ENCODE measurements at regions not wholly inside any gene's neighbourhood (a gene's known extent, or its start where the extent isn't known, plus 50 kb on each side); places are given as distances from the start of the nearest gene placed in this dataset.

DNA sequence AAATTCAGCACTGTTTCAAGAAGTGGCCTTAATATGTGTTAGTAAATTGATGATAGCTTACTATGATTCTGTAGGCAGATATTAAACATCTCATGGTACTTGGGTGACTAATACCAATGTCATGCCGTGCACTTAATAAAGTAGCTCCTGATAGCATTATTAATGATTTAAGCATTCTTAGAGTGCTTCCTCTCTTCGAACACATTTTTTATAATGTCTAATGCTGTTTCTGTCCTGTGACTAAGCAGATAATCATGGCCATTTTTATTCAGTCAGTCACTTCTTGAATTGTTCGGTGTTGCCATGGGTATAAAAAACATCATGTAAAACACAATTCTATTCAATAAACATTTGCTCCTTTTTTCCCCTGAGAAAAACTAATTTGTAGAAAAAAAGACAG, 804.6 kb upstream of the ADGRL4 start:
- peak overlapping the region; percentile 29 for H3K27ac ChIP-seq (ENCODE audit: low read depth, low read length, severe bottlenecking)
- H3K4me3 ChIP-seq (ENCODE audit: extremely low read depth, insufficient read depth, low read length, poor library complexity, severe bottlenecking) = no peak overlapping the region
- WGBS, 2 experiments (ENCODE audit: insufficient coverage in 2 of 2) = 100% methylated on average over 1 of the region's 3 CpGs; no CpG with 5 or more reads in 1 of the 2 experiments
- H3K9me3 ChIP-seq (ENCODE audit: control insufficient read depth, low read length) = no peaks in the 10 kb centered on the region
- no peaks in the 10 kb centered on the region for H3K36me3 ChIP-seq (ENCODE audit: control insufficient read depth, insufficient read depth, low read length)
- no peaks in the 10 kb centered on the region for H3K4me1 ChIP-seq (ENCODE audit: control insufficient read depth, insufficient read depth, low read length, poor library complexity, severe bottlenecking)

GRCh38 chr1:79808816-79809475, 802.4 kb upstream of the ADGRL4 start:
- Histone ChIP-seq H3K4me1 (ENCODE audit: control insufficient read depth, insufficient read depth, low read length, poor library complexity, severe bottlenecking) (no peaks in the 10 kb centered on the region), H3K27ac (ENCODE audit: low read depth, low read length, severe bottlenecking) (no peak overlapping the region), H3K36me3 (ENCODE audit: control insufficient read depth, insufficient read depth, low read length) (no peaks in the 10 kb centered on the region), H3K4me3 (ENCODE audit: extremely low read depth, insufficient read depth, low read length, poor library complexity, severe bottlenecking) (no peak overlapping the region), H3K9me3 (ENCODE audit: control insufficient read depth, low read length) (no peaks in the 10 kb centered on the region)
- WGBS, 2 experiments (ENCODE audit: insufficient coverage in 2 of 2) = 88% methylated on average over 1 of the region's 3 CpGs; no CpG with 5 or more reads in 1 of the 2 experiments

- WGBS, 2 experiments (ENCODE audit: insufficient coverage in 2 of 2) = 100% methylated on average over 1 of the region's 2 CpGs
- H3K4me3 ChIP-seq (ENCODE audit: extremely low read depth, insufficient read depth, low read length, poor library complexity, severe bottlenecking) = no peak overlapping the region
Observed at GRCh38 chr1:79807816-79808215, 801.3 kb upstream of the ADGRL4 start.

DNA sequence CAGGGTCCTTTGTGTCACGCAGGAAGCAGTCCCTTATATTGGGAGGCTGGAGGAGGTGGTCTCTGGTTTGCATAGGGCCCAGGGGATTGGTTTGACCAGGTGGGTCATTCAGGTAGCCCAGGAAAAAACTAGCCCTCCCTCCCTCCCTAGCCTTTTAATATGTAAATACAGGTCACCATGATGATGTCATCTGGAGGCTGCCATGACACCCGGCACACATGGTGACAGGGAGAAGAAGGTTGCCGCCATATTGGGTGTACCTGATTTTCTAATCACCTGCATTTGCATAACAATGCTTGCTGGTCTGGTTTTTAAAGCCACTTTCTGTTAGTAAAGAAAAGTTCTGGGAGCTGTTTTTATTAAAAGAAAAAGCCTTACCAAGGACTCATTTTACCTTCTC, 791.0 kb upstream of the ADGRL4 start:
- WGBS, 2 experiments (ENCODE audit: insufficient coverage in 2 of 2) = 80% methylated on average over 2 of the region's 3 CpGs; no CpG with 5 or more reads in 1 of the 2 experiments
- Histone ChIP-seq H3K36me3 (ENCODE audit: control insufficient read depth, insufficient read depth, low read length) (no peaks in the 10 kb centered on the region), H3K4me3 (ENCODE audit: extremely low read depth, insufficient read depth, low read length, poor library complexity, severe bottlenecking) (no peak overlapping the region), H3K9me3 (ENCODE audit: control insufficient read depth, low read length) (no peaks in the 10 kb centered on the region), H3K27ac (ENCODE audit: low read depth, low read length, severe bottlenecking) (no peak overlapping the region), H3K4me1 (ENCODE audit: control insufficient read depth, insufficient read depth, low read length, poor library complexity, severe bottlenecking) (peaks cover 4% of the 10 kb centered on the region)

More at GRCh38 chr1:79807816-79808215, 801.3 kb upstream of the ADGRL4 start:
- no peak overlapping the region for H3K27ac ChIP-seq (ENCODE audit: low read depth, low read length, severe bottlenecking)
- H3K36me3 ChIP-seq (ENCODE audit: control insufficient read depth, insufficient read depth, low read length) = no peaks in the 10 kb centered on the region
- no peaks in the 10 kb centered on the region for H3K9me3 ChIP-seq (ENCODE audit: control insufficient read depth, low read length)
- no peaks in the 10 kb centered on the region for H3K4me1 ChIP-seq (ENCODE audit: control insufficient read depth, insufficient read depth, low read length, poor library complexity, severe bottlenecking)

GRCh38 chr1:79796434-79796833, 789.9 kb upstream of the ADGRL4 start:
- Histone ChIP-seq H3K4me1 (ENCODE audit: control insufficient read depth, insufficient read depth, low read length, poor library complexity, severe bottlenecking) (peaks cover 12% of the 10 kb centered on the region), H3K27ac (ENCODE audit: low read depth, low read length, severe bottlenecking) (no peak overlapping the region), H3K9me3 (ENCODE audit: control insufficient read depth, low read length) (no peaks in the 10 kb centered on the region), H3K4me3 (ENCODE audit: extremely low read depth, insufficient read depth, low read length, poor library complexity, severe bottlenecking) (no peak overlapping the region), H3K36me3 (ENCODE audit: control insufficient read depth, insufficient read depth, low read length) (no peaks in the 10 kb centered on the region)
- 13 to 83% methylated on average over 1 of the region's 1 CpG for WGBS, 2 experiments (ENCODE audit: insufficient coverage in 2 of 2)

- 64 to 75% methylated on average over 2 of the region's 4 CpGs for WGBS, 2 experiments (ENCODE audit: insufficient coverage in 2 of 2)
- Histone ChIP-seq H3K27ac (ENCODE audit: low read depth, low read length, severe bottlenecking) (no peak overlapping the region), H3K36me3 (ENCODE audit: control insufficient read depth, insufficient read depth, low read length) (no peaks in the 10 kb centered on the region), H3K4me3 (ENCODE audit: extremely low read depth, insufficient read depth, low read length, poor library complexity, severe bottlenecking) (no peak overlapping the region), H3K4me1 (ENCODE audit: control insufficient read depth, insufficient read depth, low read length, poor library complexity, severe bottlenecking) (peaks cover 12% of the 10 kb centered on the region), H3K9me3 (ENCODE audit: control insufficient read depth, low read length) (no peaks in the 10 kb centered on the region)
Observed at GRCh38 chr1:79792219-79792930, 785.8 kb upstream of the ADGRL4 start.

DNA sequence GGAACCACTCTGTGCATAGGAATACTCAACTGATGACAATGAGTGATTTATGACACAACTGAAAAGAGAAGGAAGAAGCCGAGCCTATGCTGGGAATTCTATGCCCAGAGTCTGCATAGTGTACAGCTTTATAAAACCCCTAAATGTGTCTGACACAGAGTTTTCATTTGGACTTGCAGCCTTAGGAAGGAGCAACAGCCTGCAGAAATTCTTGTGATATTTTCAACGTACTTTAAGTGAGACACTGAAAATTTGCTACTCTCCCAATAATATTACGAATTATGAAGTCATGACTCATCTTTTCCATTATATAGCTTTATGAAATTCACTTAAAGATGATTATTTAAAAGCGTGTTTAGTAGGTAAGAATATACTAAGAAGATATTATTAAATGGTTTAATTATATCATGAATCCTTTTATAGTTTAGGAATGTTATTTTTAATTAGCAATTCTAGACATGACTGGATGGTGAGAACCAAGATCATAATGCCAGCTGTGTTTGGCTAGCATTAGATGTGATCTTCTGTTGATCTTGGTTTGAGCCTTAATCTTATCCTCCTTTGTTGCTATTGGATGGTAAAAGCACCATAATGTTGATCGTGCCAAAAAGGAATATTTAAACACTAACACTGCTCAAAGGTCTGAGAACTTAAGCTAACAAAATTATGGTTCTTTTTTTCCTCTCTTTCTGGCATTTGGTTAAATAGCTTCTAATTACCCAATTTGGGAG, 785.1 kb upstream of the ADGRL4 start:
- H3K9me3 ChIP-seq (ENCODE audit: control insufficient read depth, low read length) = no peaks in the 10 kb centered on the region
- peak overlapping the region; percentile 29 for H3K27ac ChIP-seq (ENCODE audit: low read depth, low read length, severe bottlenecking)
- WGBS, 2 experiments (ENCODE audit: insufficient coverage in 2 of 2) = 50% methylated on average over 1 of the region's 5 CpGs; no CpG with 5 or more reads in 1 of the 2 experiments

DNA sequence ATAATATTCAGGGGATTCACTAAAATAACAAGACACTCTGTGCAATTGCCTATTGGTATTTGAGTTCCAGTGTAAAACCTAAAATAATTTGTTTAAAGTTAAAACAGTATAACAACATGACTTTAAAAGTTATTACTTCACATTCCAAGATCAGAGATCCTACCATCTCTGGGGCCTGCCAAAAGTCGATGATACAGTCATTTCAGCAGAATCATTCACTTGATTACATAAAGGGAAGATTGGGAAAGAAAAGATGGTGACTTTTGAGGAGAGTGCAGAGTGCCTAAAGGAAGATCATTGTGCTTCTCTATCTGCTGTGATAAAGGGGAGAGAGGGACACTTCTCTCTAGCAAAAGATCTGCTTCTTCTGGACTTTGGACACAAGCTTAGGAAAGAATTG, 784.4 kb upstream of the ADGRL4 start:
- no peak overlapping the region for H3K4me3 ChIP-seq (ENCODE audit: extremely low read depth, insufficient read depth, low read length, poor library complexity, severe bottlenecking)
- H3K9me3 ChIP-seq (ENCODE audit: control insufficient read depth, low read length) = no peaks in the 10 kb centered on the region
- H3K27ac ChIP-seq (ENCODE audit: low read depth, low read length, severe bottlenecking) = no peak overlapping the region
- no peaks in the 10 kb centered on the region for H3K36me3 ChIP-seq (ENCODE audit: control insufficient read depth, insufficient read depth, low read length)
- WGBS, 2 experiments (ENCODE audit: insufficient coverage in 2 of 2) = no CpG with 5 or more reads among the region's 1 CpG
- H3K4me1 ChIP-seq (ENCODE audit: control insufficient read depth, insufficient read depth, low read length, poor library complexity, severe bottlenecking) = peaks cover 12% of the 10 kb centered on the region

More for the DNA sequence above, 785.1 kb upstream of the ADGRL4 start:
- Histone ChIP-seq H3K4me1 (ENCODE audit: control insufficient read depth, insufficient read depth, low read length, poor library complexity, severe bottlenecking) (peaks cover 12% of the 10 kb centered on the region), H3K36me3 (ENCODE audit: control insufficient read depth, insufficient read depth, low read length) (no peaks in the 10 kb centered on the region), H3K4me3 (ENCODE audit: extremely low read depth, insufficient read depth, low read length, poor library complexity, severe bottlenecking) (no peak overlapping the region)

- no peaks in the 10 kb centered on the region for H3K36me3 ChIP-seq (ENCODE audit: control insufficient read depth, insufficient read depth, low read length)
- H3K4me1 ChIP-seq (ENCODE audit: control insufficient read depth, insufficient read depth, low read length, poor library complexity, severe bottlenecking) = peaks cover 10% of the 10 kb centered on the region
- no peak overlapping the region for H3K4me3 ChIP-seq (ENCODE audit: extremely low read depth, insufficient read depth, low read length, poor library complexity, severe bottlenecking)
- no peak overlapping the region for H3K27ac ChIP-seq (ENCODE audit: low read depth, low read length, severe bottlenecking)
- 100% methylated on average over 1 of the region's 4 CpGs; no CpG with 5 or more reads in 1 of the 2 experiments for WGBS, 2 experiments (ENCODE audit: insufficient coverage in 2 of 2)
- H3K9me3 ChIP-seq (ENCODE audit: control insufficient read depth, low read length) = no peaks in the 10 kb centered on the region
Observed at GRCh38 chr1:79787631-79788030, 781.1 kb upstream of the ADGRL4 start.

DNA sequence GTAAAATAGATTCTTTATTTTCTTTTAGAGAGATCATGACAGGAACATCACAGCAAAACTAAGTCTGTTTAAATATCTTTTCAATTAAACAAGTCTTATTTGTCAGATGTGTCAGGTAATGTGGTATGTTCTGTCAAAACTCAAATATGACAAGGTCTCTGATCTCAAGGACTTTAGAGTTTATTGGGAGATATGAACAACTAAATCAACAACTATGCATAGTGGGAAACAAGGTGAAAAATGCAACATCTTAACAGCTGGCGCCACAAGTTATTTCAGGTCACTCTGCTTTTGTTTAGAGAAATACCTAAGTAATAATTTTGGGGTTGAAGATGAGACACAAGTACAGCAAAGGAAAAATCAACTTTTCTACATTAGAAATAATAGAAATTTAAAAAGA, 779.4 kb upstream of the ADGRL4 start:
- no CpG with 5 or more reads among the region's 1 CpG for WGBS, 2 experiments (ENCODE audit: insufficient coverage in 2 of 2)
- Histone ChIP-seq H3K36me3 (ENCODE audit: control insufficient read depth, insufficient read depth, low read length) (no peaks in the 10 kb centered on the region), H3K4me1 (ENCODE audit: control insufficient read depth, insufficient read depth, low read length, poor library complexity, severe bottlenecking) (no peaks in the 10 kb centered on the region), H3K27ac (ENCODE audit: low read depth, low read length, severe bottlenecking) (no peak overlapping the region), H3K9me3 (ENCODE audit: control insufficient read depth, low read length) (no peaks in the 10 kb centered on the region), H3K4me3 (ENCODE audit: extremely low read depth, insufficient read depth, low read length, poor library complexity, severe bottlenecking) (no peak overlapping the region)
